DMS53 treated with DMSO at 0.1 percent for 48 hours (cell line): ENCODE measurements at regions not wholly inside any gene's neighbourhood (a gene's known extent, or its start where the extent isn't known, plus 50 kb on each side); places are given as distances from the start of the nearest gene placed in this dataset.

Experiments used
- DNase-seq: peaks from one replicate; lab custom pipeline; 2025; ENCODE audit not compliant: unreplicated experiment; lab: John Stamatoyannopoulos, UW

DNA sequence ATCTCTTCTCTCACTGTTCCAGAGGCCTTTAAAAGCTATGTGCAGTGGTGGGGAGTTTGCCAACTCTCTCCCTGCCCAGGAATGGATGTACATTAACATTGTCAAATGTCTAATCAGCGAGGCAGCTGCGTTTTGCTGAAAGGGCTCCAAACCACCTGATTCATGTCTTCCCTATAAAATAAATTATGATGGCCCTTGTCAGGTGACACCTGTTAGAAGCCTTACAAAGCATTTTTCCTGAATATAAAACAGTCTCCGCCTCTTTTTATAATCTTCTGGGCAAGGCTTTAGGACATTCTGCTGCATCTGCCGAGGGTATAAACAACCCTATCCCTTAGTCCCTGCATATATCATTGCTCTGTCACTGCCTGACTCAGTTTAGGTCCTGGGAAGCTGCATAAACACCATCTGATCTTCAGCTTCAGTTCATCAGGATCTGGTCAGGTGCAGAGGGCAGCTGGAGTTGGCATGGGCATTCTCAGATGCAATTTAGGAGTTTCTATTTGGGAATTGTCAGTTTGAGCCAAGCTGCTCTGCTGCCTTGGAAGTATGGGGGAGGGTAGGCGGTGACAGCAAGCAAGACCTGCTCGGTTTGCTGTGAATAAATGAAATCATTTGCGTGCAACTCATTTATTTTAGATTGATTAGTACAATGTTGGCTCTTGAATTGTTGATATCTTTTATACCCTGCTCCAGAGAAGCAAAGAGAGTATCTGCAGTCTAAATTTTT is 103.5 kb downstream of the ACER2 start:
- DNase-seq: no peak

DNA sequence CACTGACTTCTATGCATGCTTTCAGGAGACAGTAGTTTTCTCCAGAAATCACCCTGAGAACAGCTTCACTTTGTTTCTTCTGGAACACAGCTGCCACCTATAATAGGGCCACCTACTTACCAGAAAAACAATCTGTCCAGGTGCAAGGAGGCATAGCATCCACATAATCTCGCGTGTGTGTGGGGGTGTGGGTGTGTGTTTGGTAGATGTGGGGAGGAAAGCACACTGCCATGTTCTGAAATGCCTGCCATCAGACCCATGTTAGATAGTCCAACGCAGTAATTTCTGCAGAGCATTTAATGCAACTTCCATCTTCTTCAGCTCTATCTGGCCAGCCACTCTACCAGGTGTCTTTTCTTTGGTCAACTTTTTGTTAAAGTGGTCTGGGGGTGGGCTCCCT is 102.9 kb downstream of the ACER2 start:
- DNase-seq: no peak

DNA sequence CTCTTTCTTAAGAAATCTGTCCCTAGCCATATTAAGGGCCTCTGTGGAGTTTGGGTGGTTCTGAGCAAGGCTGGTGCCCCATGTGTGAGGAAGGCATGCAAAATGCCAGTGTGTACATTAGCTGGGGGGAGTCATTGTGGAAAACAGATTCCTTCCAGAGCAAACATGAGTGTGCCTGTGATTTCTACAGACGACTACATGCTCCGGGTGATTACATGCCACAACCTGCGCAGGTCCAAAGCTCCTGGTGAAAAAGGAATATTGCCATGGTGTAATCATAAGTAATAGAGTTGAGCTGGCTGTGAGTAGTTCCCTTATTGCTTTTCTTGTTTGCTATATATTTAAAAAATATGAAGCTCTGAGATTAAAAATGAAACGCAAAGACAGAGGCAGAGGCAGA is 102.1 kb downstream of the ACER2 start:
- no peak for DNase-seq
